CD4-positive, alpha-beta memory T cell (primary cell): ENCODE measurements at regions not wholly inside any gene's neighbourhood (a gene's known extent, or its start where the extent isn't known, plus 50 kb on each side); places are given as distances from the start of the nearest gene placed in this dataset.

Source experiments
- CTCF ChIA-PET: fragments of 350-600 bp; sonication (Branson Sonifier 250); formaldehyde crosslinking; loops from one replicate; lab custom pipeline; 2021; ENCODE audit warnings: inconsistent platforms; ENCODE audit not compliant: partially characterized antibody; lab: Charles Lee
- POLR2A ChIA-PET: fragments of 350-600 bp; sonication (Branson Sonifier 250); formaldehyde crosslinking; loops from one replicate; lab custom pipeline; 2021; ENCODE audit not compliant: partially characterized antibody; lab: Charles Lee
- DNase-seq, 5 donors: peaks; one replicate each; pipeline versions ENCODE4 v3.0.0 to v3.0.0-alpha.2; 2020 to 2022; ENCODE audit warnings: mixed read lengths in 1 of 5
- H3K27ac ChIP-seq: one replicate; pipeline ENCODE4 v1.7.0; 2013; ENCODE audit warnings: low read depth, low read length
- H3K27me3 ChIP-seq: 2 replicates; pipeline ENCODE4 v1.7.0; 2013; ENCODE audit warnings: mild to moderate bottlenecking, low read length, moderate library complexity; ENCODE audit not compliant: insufficient read depth
- H3K36me3 ChIP-seq: 2 replicates; pipeline ENCODE4 v1.7.0; 2013; ENCODE audit warnings: mild to moderate bottlenecking, low read length, moderate library complexity; ENCODE audit not compliant: insufficient read depth
- H3K4me1 ChIP-seq: 2 replicates; pipeline ENCODE4 v1.7.0; 2013; ENCODE audit warnings: mild to moderate bottlenecking, low read length, moderate library complexity; ENCODE audit not compliant: insufficient read depth
- H3K4me3 ChIP-seq, 2 donors: one replicate each; pipeline ENCODE4 v1.7.0; 2013; ENCODE audit warnings: low read length in 2 of 2, mild to moderate bottlenecking in 1 of 2
- H3K9me3 ChIP-seq, 2 donors: one replicate each; pipeline ENCODE4 v1.7.0; 2013; ENCODE audit warnings: low read length in 2 of 2, control low read depth in 1 of 2; ENCODE audit not compliant: control insufficient read depth in 1 of 2
- H3K27ac Mint-ChIP-seq, 7 donors: one replicate each; pipeline ENCODE4 v1.8.0; 2020 to 2021; ENCODE audit warnings: mixed read lengths in 7 of 7, mild to moderate bottlenecking in 6 of 7, inconsistent platforms in 3 of 7, moderate library complexity in 3 of 7
- H3K27me3 Mint-ChIP-seq, 2 donors: one replicate each; pipeline ENCODE4 v1.8.0; 2020 to 2021; ENCODE audit warnings: mixed read lengths in 2 of 2
- H3K36me3 Mint-ChIP-seq, 2 donors: one replicate each; pipeline ENCODE4 v1.8.0; 2020 to 2021; ENCODE audit warnings: mixed read lengths in 2 of 2, inconsistent platforms in 1 of 2, mild to moderate bottlenecking in 1 of 2
- H3K4me1 Mint-ChIP-seq, 4 donors: one replicate each; pipeline ENCODE4 v1.8.0; 2020 to 2021; ENCODE audit warnings: mixed read lengths in 4 of 4, mild to moderate bottlenecking in 1 of 4
- H3K4me3 Mint-ChIP-seq, 8 donors: one replicate each; pipeline ENCODE4 v1.8.0; 2020 to 2021; ENCODE audit warnings: mixed read lengths in 8 of 8, mild to moderate bottlenecking in 7 of 8, moderate library complexity in 6 of 8, inconsistent platforms in 3 of 8
- H3K9me3 Mint-ChIP-seq, 8 donors: one replicate each; pipeline ENCODE4 v1.8.0; 2020 to 2021; ENCODE audit warnings: mixed read lengths in 8 of 8, mild to moderate bottlenecking in 5 of 8, inconsistent platforms in 3 of 8, moderate library complexity in 1 of 8
- intact Hi-C: fragments of 100-400 bp; cut with micrococcal nuclease; formaldehyde crosslinking; loops from one replicate; pipeline ENCODE4 v1.15.1; 2023

DNA sequence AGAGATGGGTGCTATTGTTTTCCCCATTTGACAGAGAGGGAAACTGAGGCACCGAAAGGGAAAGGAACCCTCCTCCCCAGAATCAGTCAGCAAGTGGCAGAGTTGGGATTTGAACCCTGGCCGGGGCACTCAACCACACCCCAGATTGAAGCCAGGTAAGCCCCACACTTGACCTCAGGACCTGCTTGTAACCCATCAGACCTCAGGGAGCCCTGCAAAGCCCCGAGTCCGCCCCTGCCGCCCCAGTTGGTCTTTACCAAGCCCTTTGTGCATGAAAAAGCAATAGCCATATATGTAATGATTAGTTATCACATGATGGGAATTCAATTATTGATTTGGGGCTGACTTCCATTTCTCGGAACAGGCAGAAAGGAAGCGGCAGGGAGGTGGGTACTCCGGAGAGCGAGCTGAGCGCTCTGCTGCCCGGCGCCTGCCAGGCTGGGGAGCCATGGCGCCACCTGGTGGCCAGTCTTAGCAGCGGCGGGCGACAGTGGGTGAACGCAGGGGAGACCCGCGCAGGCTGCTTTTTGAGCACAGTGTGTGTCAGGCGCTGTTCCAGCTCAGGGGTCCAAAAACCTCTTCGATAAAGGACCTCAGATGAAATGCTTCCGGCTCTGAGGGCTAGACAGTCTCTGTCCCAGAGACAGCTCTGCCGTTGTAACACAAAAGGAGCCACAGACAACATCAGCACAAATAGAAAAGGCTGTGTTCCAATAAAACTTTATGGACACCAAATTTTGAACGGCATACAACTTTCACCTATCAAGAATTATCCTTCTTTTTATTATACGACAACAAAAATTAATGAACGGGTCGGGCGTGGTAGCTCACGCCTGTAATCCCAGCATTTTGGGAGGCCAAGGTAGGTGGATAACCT is 82.9 kb upstream of the CACNA1A start:
- H3K27ac ChIP-seq = no peak overlapping the region
- H3K4me3 ChIP-seq = no peak overlapping the region
- no peaks in the 10 kb centered on the region for H3K27me3 ChIP-seq
- Mint-ChIP-seq H3K27me3 (peaks cover 2 to 6% of the 10 kb centered on the region in 2 donors), H3K4me1 (no peaks in the 10 kb centered on the region), H3K4me3 (peak overlapping the region in 1 of 8 donors; percentile 20), H3K36me3 (no peaks in the 10 kb centered on the region), H3K9me3 (no peaks in the 10 kb centered on the region), H3K27ac (no peak overlapping the region)
- CTCF ChIA-PET = interaction anchor here (0.6 to 6.1 kb wide), 20 partner anchors 9 to 612 kb away, joined by 3 to 91 read pairs (median 4); no protein-coding TSS in a partner anchor
- no peaks in the 10 kb centered on the region for H3K9me3 ChIP-seq
- H3K4me1 ChIP-seq = peaks cover 7% of the 10 kb centered on the region
- no peaks in the 10 kb centered on the region for H3K36me3 ChIP-seq
- POLR2A ChIA-PET = interaction anchor here (1.5 kb wide), 1 partner anchor 311 kb away, joined by 3 read pairs; no protein-coding TSS in a partner anchor
- DNase-seq = peak; percentile 63 to 79 (median 77)
- intact Hi-C loops = loop anchor here (1.0 kb wide), 1 partner anchor 312 kb away; no protein-coding TSS in a partner anchor

DNA sequence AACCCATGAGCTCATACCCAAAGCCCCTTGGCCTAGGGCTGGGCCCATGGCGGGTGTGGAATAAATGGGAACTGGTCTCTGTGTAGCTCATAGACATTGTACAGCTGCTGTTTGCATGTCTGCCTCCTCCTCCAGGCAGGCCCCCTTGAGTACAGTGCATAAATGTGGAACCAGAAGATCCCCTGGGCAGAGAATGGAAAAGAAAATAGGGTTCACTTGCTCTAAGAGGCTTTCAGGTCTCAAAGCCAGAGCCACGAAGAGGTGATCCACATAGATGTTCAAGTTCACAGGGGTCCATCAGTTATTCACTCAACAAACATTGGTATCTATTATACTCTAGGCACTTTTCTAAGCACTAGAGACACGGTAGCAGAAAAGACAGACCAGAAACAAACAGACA is 79.2 kb upstream of the CACNA1A start:
- H3K4me3 ChIP-seq = no peak overlapping the region
- no peak overlapping the region for H3K27ac Mint-ChIP-seq
- intact Hi-C loops = no loop called here
- DNase-seq = no peak
- no peaks in the 10 kb centered on the region for H3K36me3 ChIP-seq
- CTCF ChIA-PET = interaction anchor here (0.9 to 1.0 kb wide), 2 partner anchors 9 to 307 kb away, joined by 3 read pairs; no protein-coding TSS in a partner anchor
- H3K4me3 Mint-ChIP-seq = no peak overlapping the region
- no peaks in the 10 kb centered on the region for H3K9me3 Mint-ChIP-seq
- POLR2A ChIA-PET = no interaction called here
- no peak overlapping the region for H3K27ac ChIP-seq
- H3K4me1 ChIP-seq = peaks cover 7% of the 10 kb centered on the region
- H3K27me3 Mint-ChIP-seq = peaks cover 0 to 6% of the 10 kb centered on the region in 2 donors
- H3K27me3 ChIP-seq = no peaks in the 10 kb centered on the region
- H3K9me3 ChIP-seq = no peaks in the 10 kb centered on the region
- H3K36me3 Mint-ChIP-seq = no peaks in the 10 kb centered on the region
- no peaks in the 10 kb centered on the region for H3K4me1 Mint-ChIP-seq

DNA sequence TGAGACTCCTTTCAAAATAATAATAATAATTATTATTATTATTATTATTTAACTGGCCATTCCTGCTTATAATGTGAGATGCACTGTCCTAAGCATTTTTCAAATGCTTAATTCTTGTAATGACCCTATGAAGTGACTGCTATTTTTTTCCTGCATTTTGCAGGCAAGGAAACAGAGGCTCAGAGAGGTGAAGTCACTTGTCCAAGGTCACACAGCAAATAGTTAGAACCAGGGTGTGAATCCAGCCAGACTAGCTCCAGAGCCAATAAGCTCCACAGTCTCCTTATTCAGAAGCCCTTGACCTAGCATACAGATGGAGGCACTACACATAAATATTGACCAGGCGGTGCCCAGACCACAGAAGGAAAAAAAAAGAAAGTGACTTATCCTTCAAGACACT is 77.5 kb upstream of the CACNA1A start:
- Mint-ChIP-seq H3K4me3 (no peak overlapping the region), H3K36me3 (no peaks in the 10 kb centered on the region), H3K4me1 (no peaks in the 10 kb centered on the region), H3K9me3 (peaks cover 0 to 8% (median 0%) of the 10 kb centered on the region in 8 donors), H3K27ac (no peak overlapping the region), H3K27me3 (peaks cover 2 to 4% of the 10 kb centered on the region in 2 donors)
- Histone ChIP-seq H3K27ac (no peak overlapping the region), H3K4me3 (no peak overlapping the region), H3K27me3 (no peaks in the 10 kb centered on the region), H3K4me1 (peaks cover under 1% of the 10 kb centered on the region), H3K36me3 (no peaks in the 10 kb centered on the region), H3K9me3 (no peaks in the 10 kb centered on the region)
- CTCF ChIA-PET = interaction anchor here (1.3 to 1.4 kb wide), 3 partner anchors 302 to 523 kb away, joined by 3 to 6 read pairs (median 3); no protein-coding TSS in a partner anchor
- intact Hi-C loops = no loop called here
- DNase-seq = no peak
- POLR2A ChIA-PET = no interaction called here

DNA sequence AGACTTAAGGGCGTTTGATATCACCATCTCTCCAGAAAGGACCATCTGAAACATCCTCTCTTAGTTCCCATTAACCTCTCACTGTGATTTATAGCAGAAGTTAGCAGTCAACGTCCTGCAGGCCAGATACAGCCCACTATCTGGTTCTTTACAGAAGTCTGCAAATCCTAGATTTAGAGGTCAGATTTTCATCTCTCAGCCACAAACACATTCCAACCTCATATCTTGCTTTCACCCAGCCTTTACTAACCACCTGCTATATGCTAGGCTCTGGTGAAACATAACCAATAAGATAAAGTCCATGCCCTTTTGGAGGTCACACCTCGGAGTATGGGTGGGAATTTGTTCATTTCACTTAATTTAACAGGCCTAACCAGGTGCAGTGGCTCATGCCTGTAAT is 76.8 kb upstream of the CACNA1A start:
- peaks cover 2 to 7% of the 10 kb centered on the region in 2 donors for H3K27me3 Mint-ChIP-seq
- H3K27me3 ChIP-seq = no peaks in the 10 kb centered on the region
- no peak overlapping the region for H3K27ac Mint-ChIP-seq
- no peak overlapping the region for H3K27ac ChIP-seq
- H3K9me3 ChIP-seq = no peaks in the 10 kb centered on the region
- no peaks in the 10 kb centered on the region for H3K36me3 Mint-ChIP-seq
- H3K4me1 ChIP-seq = no peaks in the 10 kb centered on the region
- H3K4me3 ChIP-seq = no peak overlapping the region
- peaks cover 0 to 11% (median 4%) of the 10 kb centered on the region in 8 donors for H3K9me3 Mint-ChIP-seq
- intact Hi-C loops = no loop called here
- POLR2A ChIA-PET = no interaction called here
- DNase-seq = no peak
- no peaks in the 10 kb centered on the region for H3K4me1 Mint-ChIP-seq
- no peaks in the 10 kb centered on the region for H3K36me3 ChIP-seq
- CTCF ChIA-PET = interaction anchor here (2.1 kb wide), 1 partner anchor 305 kb away, joined by 7 read pairs; no protein-coding TSS in a partner anchor
- no peak overlapping the region for H3K4me3 Mint-ChIP-seq

DNA sequence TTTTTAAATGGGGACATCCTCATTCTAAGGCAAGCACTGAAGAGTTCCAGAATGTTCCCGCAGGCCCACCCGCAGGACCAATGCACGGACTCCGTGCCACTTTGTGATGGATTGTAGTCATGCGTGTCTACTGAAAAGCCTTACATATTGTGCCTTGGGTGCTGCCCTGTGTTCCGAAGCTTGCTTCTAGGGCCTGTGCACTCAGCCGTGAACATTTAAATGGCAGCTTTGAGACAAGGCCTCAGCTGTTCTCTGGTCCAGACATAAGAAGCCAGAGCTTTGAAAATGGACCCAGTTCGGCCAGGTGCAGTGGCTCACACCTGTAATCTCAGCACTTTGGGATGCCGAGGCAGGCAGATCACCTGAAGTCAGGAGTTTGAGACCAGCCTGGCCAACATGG is 75.3 kb upstream of the CACNA1A start:
- Histone ChIP-seq H3K36me3 (no peaks in the 10 kb centered on the region), H3K27ac (no peak overlapping the region), H3K27me3 (no peaks in the 10 kb centered on the region), H3K9me3 (no peaks in the 10 kb centered on the region), H3K4me3 (no peak overlapping the region), H3K4me1 (no peaks in the 10 kb centered on the region)
- H3K9me3 Mint-ChIP-seq = peaks cover 1 to 25% (median 15%) of the 10 kb centered on the region in 8 donors
- ChIA-PET POLR2A (no interaction called here), CTCF (interaction anchor here (2.1 to 5.7 kb wide), 2 partner anchors 8 to 303 kb away, joined by 7 to 37 read pairs; no protein-coding TSS in a partner anchor)
- intact Hi-C loops = no loop called here
- DNase-seq = no peak
- H3K4me3 Mint-ChIP-seq = no peak overlapping the region
- H3K27ac Mint-ChIP-seq = no peak overlapping the region
- no peaks in the 10 kb centered on the region for H3K36me3 Mint-ChIP-seq
- peaks cover 4 to 16% of the 10 kb centered on the region in 2 donors for H3K27me3 Mint-ChIP-seq
- H3K4me1 Mint-ChIP-seq = no peaks in the 10 kb centered on the region

DNA sequence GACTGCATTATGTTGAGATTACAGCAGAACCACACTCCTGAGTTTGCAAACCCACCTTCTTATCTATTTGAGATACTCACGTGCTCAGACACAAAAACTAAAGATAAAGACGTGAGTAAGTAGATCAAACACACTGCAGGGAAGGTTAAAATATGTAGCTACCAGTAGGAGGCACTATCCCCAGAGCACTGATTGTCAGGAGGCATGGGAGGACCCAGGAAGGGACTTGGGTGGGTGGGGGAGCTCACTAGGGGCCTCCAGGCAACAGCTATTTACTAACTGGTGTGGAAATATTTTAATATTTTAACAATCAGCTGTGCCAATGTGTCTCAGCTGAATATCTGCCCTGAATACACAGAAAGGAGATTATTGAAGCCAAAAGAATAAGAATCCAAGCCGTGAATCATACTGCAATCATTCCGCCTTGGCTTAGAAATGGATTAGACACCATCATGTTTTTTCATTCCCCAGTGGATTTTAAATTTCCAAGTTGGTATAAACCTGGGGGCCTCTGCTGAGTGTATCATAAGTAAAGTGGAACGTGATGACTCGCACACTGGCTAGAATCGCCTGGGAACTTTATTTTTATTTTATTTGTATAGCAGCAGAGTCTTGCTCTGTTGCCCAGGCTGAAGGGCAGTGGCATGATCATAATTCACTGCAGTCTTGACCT is 73.2 kb upstream of the CACNA1A start:
- CTCF ChIA-PET = interaction anchor here (0.7 to 5.7 kb wide), 2 partner anchors 10 to 612 kb away, joined by 4 to 37 read pairs; no protein-coding TSS in a partner anchor
- H3K4me3 ChIP-seq = no peak overlapping the region

DNA sequence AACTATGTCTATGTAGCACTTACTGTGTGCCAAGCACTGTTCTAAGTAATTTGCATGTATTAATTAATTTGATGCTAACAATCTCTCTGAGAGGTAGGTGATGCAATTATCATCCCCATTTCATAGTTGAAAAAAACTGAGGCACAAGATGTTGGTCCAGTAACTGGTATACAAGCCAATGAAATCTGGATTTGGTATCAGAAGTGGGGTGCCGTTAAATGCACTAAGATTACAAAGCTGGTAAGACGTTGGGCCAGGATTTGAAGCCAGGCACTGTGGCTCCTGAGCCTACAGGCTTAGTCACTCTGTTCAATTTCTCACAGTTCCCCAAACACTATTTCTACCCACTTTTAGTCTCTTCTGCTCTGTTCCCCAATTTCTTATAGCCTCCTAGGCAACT is 70.4 kb upstream of the CACNA1A start:
- H3K4me1 Mint-ChIP-seq = no peaks in the 10 kb centered on the region
- Histone ChIP-seq H3K36me3 (no peaks in the 10 kb centered on the region), H3K9me3 (no peaks in the 10 kb centered on the region), H3K27me3 (no peaks in the 10 kb centered on the region), H3K4me3 (no peak overlapping the region), H3K4me1 (no peaks in the 10 kb centered on the region), H3K27ac (no peak overlapping the region)
- CTCF ChIA-PET = interaction anchor here (2.5 to 5.7 kb wide), 2 partner anchors 13 to 298 kb away, joined by 10 to 37 read pairs; no protein-coding TSS in a partner anchor
- H3K27me3 Mint-ChIP-seq = peaks cover 12 to 23% of the 10 kb centered on the region in 2 donors
- H3K36me3 Mint-ChIP-seq = no peaks in the 10 kb centered on the region
- intact Hi-C loops = no loop called here
- no peak overlapping the region for H3K27ac Mint-ChIP-seq
- no peak for DNase-seq
- H3K9me3 Mint-ChIP-seq = peaks cover 3 to 32% (median 21%) of the 10 kb centered on the region in 8 donors
- no peak overlapping the region for H3K4me3 Mint-ChIP-seq
- POLR2A ChIA-PET = no interaction called here

More for the DNA sequence above, 73.2 kb upstream of the CACNA1A start:
- Histone ChIP-seq H3K27me3 (no peaks in the 10 kb centered on the region), H3K9me3 (no peaks in the 10 kb centered on the region), H3K4me1 (no peaks in the 10 kb centered on the region), H3K27ac (no peak overlapping the region), H3K36me3 (no peaks in the 10 kb centered on the region)
- intact Hi-C loops = no loop called here
- POLR2A ChIA-PET = no interaction called here
- peaks cover 6 to 18% of the 10 kb centered on the region in 2 donors for H3K27me3 Mint-ChIP-seq
- H3K4me3 Mint-ChIP-seq = no peak overlapping the region
- H3K27ac Mint-ChIP-seq = no peak overlapping the region
- H3K4me1 Mint-ChIP-seq = no peaks in the 10 kb centered on the region
- no peak for DNase-seq
- H3K9me3 Mint-ChIP-seq = peaks cover 3 to 32% (median 20%) of the 10 kb centered on the region in 8 donors
- no peaks in the 10 kb centered on the region for H3K36me3 Mint-ChIP-seq
